ENCODE measurements at regions not wholly inside any gene's neighbourhood (a gene's known extent, or its start where the extent isn't known, plus 50 kb on each side); places are given as distances from the start of the nearest gene placed in this dataset.
A peak's percentile ranks its signal among the peaks of the same experiment; 100 is the strongest.

GRCh38 chr1:242764161-242764560, 239.7 kb upstream of the PLD5 start:
- DNase-seq (ENCODE audit: low read depth in 4 of 6, low spot score in 6 of 6): no peak
- Histone ChIP-seq H3K4me1 (ENCODE audit: control insufficient read depth, insufficient read depth, low read length) (no peaks in the 10 kb centered on the region), H3K9me3 (ENCODE audit: control insufficient read depth, insufficient read depth, low read length) (peaks cover 3% of the 10 kb centered on the region), H3K4me3 (ENCODE audit: low read depth, low read length) (no peak overlapping the region), H3K36me3 (ENCODE audit: control insufficient read depth, insufficient read depth, low read length) (no peaks in the 10 kb centered on the region), H3K27ac (ENCODE audit: low read depth, low read length) (no peak overlapping the region), H3K27me3 (ENCODE audit: control insufficient read depth, insufficient read depth, low read length) (no peaks in the 10 kb centered on the region)
- WGBS (ENCODE audit: insufficient coverage): no CpG with 5 or more reads among the region's 1 CpG

DNA sequence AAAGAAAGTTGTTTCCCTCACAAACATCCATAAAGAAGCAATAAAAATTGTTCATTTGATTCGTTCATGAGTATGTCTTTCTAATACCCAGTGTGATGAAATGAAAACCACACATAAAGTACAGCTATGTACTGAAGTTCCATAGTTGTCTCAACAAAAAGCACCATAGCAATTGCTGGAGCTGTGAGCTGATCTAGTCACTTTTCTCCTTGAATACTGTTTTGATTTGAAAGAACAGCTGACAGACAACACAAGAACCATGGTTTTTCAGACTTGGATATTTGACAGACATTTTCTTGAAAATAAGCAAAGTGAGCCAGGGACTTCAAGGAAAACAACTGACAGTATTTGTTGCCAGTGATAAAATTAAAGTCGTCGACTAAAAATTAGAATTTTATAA, 237.1 kb upstream of the PLD5 start:
- H3K4me1 ChIP-seq (ENCODE audit: control insufficient read depth, insufficient read depth, low read length): no peaks in the 10 kb centered on the region
- no peak for DNase-seq (ENCODE audit: low read depth in 4 of 6, low spot score in 6 of 6)
- H3K27me3 ChIP-seq (ENCODE audit: control insufficient read depth, insufficient read depth, low read length): no peaks in the 10 kb centered on the region
- WGBS (ENCODE audit: insufficient coverage): no CpG with 5 or more reads among the region's 3 CpGs
- H3K4me3 ChIP-seq (ENCODE audit: low read depth, low read length): no peak overlapping the region
- H3K9me3 ChIP-seq (ENCODE audit: control insufficient read depth, insufficient read depth, low read length): peaks cover 3% of the 10 kb centered on the region
- H3K36me3 ChIP-seq (ENCODE audit: control insufficient read depth, insufficient read depth, low read length): no peaks in the 10 kb centered on the region
- H3K27ac ChIP-seq (ENCODE audit: low read depth, low read length): no peak overlapping the region

DNA sequence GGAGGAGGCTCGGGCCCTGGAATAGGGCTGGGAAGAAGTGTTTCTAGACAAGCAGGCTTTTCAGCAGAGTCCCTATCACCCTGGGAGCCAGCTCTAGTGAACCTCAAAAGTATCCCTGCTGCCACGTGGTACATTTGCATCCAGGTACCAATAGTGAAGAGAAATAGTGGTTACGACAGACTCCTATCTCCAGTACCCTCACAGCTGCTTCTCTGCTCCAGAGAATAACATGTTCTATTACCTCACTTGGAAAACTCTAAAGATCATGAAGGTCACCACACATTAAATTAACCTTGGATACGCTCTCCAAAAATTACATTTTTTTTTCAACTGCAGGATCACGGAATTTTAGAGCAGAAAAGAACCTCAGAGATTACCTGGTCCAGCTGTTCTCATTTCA, 230.4 kb upstream of the PLD5 start:
- Histone ChIP-seq H3K36me3 (ENCODE audit: control insufficient read depth, insufficient read depth, low read length) (no peaks in the 10 kb centered on the region), H3K27me3 (ENCODE audit: control insufficient read depth, insufficient read depth, low read length) (no peaks in the 10 kb centered on the region), H3K4me3 (ENCODE audit: low read depth, low read length) (no peak overlapping the region), H3K4me1 (ENCODE audit: control insufficient read depth, insufficient read depth, low read length) (no peaks in the 10 kb centered on the region), H3K9me3 (ENCODE audit: control insufficient read depth, insufficient read depth, low read length) (no peaks in the 10 kb centered on the region), H3K27ac (ENCODE audit: low read depth, low read length) (no peak overlapping the region)
- 83% methylated on average over 5 of the region's 5 CpGs for WGBS (ENCODE audit: insufficient coverage)
- DNase-seq (ENCODE audit: low read depth in 4 of 6, low spot score in 6 of 6): no peak

- peak in 1 of 6 donors; percentile 6 for DNase-seq (ENCODE audit: low read depth in 4 of 6, low spot score in 6 of 6)
- no peaks in the 10 kb centered on the region for H3K9me3 ChIP-seq (ENCODE audit: control insufficient read depth, insufficient read depth, low read length)
- WGBS (ENCODE audit: insufficient coverage): no CpG with 5 or more reads among the region's 2 CpGs
- no peaks in the 10 kb centered on the region for H3K36me3 ChIP-seq (ENCODE audit: control insufficient read depth, insufficient read depth, low read length)
- no peaks in the 10 kb centered on the region for H3K4me1 ChIP-seq (ENCODE audit: control insufficient read depth, insufficient read depth, low read length)
- H3K27me3 ChIP-seq (ENCODE audit: control insufficient read depth, insufficient read depth, low read length): no peaks in the 10 kb centered on the region
- H3K4me3 ChIP-seq (ENCODE audit: low read depth, low read length): no peak overlapping the region
- H3K27ac ChIP-seq (ENCODE audit: low read depth, low read length): no peak overlapping the region
Observed at GRCh38 chr1:242754125-242754524, 229.6 kb upstream of the PLD5 start.

DNA sequence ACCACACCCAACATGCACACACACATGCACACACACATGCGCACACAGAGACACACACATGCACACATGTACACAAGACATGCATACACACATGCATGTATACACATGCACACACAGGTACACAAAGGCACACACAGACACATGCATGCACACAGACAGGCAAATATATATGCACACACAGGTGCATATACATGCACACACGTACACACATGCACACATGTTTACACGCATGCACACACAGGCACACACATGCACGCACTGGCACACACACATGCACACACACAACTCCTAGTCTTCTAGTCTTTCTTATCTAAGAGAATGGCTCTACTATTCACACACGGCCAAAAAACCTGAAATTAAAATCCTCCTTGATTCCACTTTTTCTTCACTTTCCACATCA, 222.7 kb upstream of the PLD5 start:
- H3K4me3 ChIP-seq (ENCODE audit: low read depth, low read length): no peak overlapping the region
- H3K27ac ChIP-seq (ENCODE audit: low read depth, low read length): no peak overlapping the region
- no peaks in the 10 kb centered on the region for H3K27me3 ChIP-seq (ENCODE audit: control insufficient read depth, insufficient read depth, low read length)
- no peaks in the 10 kb centered on the region for H3K4me1 ChIP-seq (ENCODE audit: control insufficient read depth, insufficient read depth, low read length)
- no peaks in the 10 kb centered on the region for H3K36me3 ChIP-seq (ENCODE audit: control insufficient read depth, insufficient read depth, low read length)
- no peaks in the 10 kb centered on the region for H3K9me3 ChIP-seq (ENCODE audit: control insufficient read depth, insufficient read depth, low read length)
- 91% methylated on average over 5 of the region's 5 CpGs for WGBS (ENCODE audit: insufficient coverage)
- no peak for DNase-seq (ENCODE audit: low read depth in 4 of 6, low spot score in 6 of 6)

DNA sequence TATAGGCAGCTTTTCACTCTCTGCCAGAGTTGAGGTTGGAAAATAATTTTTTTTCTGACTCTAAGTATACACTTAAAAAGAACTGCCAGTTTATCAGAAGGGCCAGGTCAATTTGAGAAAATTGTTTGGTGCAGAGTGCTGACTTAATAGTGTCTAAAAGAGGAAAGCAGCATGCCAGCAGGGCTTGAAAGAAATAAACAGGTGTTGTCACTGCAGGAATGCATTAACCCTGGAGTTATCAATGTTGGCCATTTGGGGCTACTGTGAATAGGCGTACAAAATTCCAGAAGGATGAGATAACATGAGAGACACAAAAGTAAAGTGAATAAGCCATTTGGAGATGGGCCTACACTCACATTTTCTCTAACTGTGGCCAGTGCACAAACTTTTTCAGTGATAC, 220.6 kb upstream of the PLD5 start:
- Histone ChIP-seq H3K36me3 (ENCODE audit: control insufficient read depth, insufficient read depth, low read length) (no peaks in the 10 kb centered on the region), H3K9me3 (ENCODE audit: control insufficient read depth, insufficient read depth, low read length) (no peaks in the 10 kb centered on the region), H3K27me3 (ENCODE audit: control insufficient read depth, insufficient read depth, low read length) (no peaks in the 10 kb centered on the region), H3K4me3 (ENCODE audit: low read depth, low read length) (no peak overlapping the region), H3K27ac (ENCODE audit: low read depth, low read length) (no peak overlapping the region), H3K4me1 (ENCODE audit: control insufficient read depth, insufficient read depth, low read length) (no peaks in the 10 kb centered on the region)
- WGBS (ENCODE audit: insufficient coverage): 67% methylated on average over 1 of the region's 1 CpG
- DNase-seq (ENCODE audit: low read depth in 4 of 6, low spot score in 6 of 6): peak in 1 of 6 donors; percentile 50

DNA sequence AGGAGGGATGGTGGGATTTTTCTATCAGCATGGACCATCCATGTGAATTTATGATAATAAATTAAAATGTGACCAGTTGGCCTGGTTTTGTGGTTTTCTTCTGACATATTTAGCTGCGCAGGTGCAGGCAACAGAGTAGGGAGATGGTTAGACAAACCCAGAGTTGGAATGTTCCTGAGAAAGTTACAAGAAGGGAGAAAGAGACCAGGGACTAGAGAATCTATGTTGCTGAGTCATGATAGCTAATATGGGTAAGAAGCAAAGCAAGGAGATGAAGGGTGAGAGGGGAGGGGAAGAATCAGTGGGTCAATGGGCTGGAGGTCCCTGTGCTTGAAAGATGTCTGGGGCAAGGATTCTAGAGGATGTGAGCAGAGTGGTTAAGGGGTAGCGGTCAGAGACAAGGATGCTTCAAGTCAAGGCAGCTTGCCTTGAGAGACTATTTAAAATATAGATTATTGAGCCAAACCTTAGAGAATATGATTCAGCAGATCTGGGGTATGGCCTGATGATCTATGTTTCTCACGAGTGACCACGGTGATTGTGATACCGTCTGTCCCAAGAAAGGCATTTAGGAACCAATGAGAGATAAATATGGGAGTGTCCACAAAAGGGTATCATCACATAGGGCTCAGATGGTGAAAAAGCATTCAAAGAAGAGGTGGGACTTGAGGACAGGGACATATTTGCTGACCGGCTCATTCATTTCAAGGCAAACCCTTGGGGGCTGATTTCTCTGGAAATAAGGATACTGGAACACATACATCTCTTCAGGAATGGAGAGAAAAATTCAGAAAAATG, 219.7 kb upstream of the PLD5 start:
- no peak for DNase-seq (ENCODE audit: low read depth in 4 of 6, low spot score in 6 of 6)

DNA sequence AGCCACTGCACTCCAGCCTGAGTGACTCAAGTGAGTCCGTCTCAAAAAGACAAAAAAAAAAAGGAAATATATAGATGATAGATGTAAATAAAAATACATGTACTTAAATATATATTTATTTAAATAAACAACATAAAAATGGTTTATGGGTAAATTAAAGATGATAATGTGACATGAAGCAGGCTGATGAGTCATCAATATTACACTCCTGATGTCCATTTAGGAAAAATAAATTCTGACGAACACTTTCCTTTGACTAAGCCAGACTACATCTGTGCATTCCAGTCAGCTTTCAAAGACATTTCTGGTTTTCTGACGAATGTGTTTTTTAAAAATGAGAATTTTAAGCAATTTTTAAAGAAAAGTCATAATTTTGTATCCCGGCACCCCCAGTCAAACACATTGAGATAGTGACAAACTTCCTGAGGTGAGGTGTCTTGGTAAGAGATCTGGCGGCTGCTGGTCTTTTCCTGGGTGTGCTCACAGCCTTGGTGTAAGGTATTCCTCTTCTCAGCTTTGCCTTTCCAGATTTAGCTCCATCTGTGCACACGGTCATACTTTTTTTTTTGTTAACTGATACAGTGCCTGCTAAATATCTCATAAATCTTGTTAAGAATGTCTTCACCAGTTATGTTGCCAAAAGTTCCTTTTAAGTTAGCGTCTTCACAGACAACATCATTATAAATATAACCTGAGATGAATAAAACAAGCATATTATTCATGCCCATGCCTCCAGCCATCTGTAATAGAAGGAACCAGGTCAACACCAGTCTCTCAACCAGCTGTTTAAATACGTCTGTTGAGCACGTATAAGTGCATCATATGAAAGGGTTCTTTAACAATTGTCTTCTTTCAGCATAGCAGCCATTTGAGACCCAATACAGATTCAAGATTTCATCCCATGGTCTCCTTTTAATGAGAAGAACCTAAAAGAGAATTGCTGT, 214.5 kb upstream of the PLD5 start:
- no peak for DNase-seq (ENCODE audit: low read depth in 4 of 6, low spot score in 6 of 6)
- Histone ChIP-seq H3K9me3 (ENCODE audit: control insufficient read depth, insufficient read depth, low read length) (no peaks in the 10 kb centered on the region), H3K4me1 (ENCODE audit: control insufficient read depth, insufficient read depth, low read length) (no peaks in the 10 kb centered on the region), H3K27ac (ENCODE audit: low read depth, low read length) (no peak overlapping the region), H3K27me3 (ENCODE audit: control insufficient read depth, insufficient read depth, low read length) (no peaks in the 10 kb centered on the region), H3K4me3 (ENCODE audit: low read depth, low read length) (no peak overlapping the region), H3K36me3 (ENCODE audit: control insufficient read depth, insufficient read depth, low read length) (no peaks in the 10 kb centered on the region)
- 100% methylated on average over 1 of the region's 9 CpGs for WGBS (ENCODE audit: insufficient coverage)

More for the DNA sequence above, 219.7 kb upstream of the PLD5 start:
- Histone ChIP-seq H3K36me3 (ENCODE audit: control insufficient read depth, insufficient read depth, low read length) (no peaks in the 10 kb centered on the region), H3K4me3 (ENCODE audit: low read depth, low read length) (no peak overlapping the region), H3K9me3 (ENCODE audit: control insufficient read depth, insufficient read depth, low read length) (no peaks in the 10 kb centered on the region), H3K27ac (ENCODE audit: low read depth, low read length) (no peak overlapping the region), H3K4me1 (ENCODE audit: control insufficient read depth, insufficient read depth, low read length) (no peaks in the 10 kb centered on the region), H3K27me3 (ENCODE audit: control insufficient read depth, insufficient read depth, low read length) (no peaks in the 10 kb centered on the region)
- WGBS (ENCODE audit: insufficient coverage): 95% methylated on average over 5 of the region's 6 CpGs

- Histone ChIP-seq H3K4me1 (ENCODE audit: control insufficient read depth, insufficient read depth, low read length) (no peaks in the 10 kb centered on the region), H3K27me3 (ENCODE audit: control insufficient read depth, insufficient read depth, low read length) (no peaks in the 10 kb centered on the region), H3K9me3 (ENCODE audit: control insufficient read depth, insufficient read depth, low read length) (no peaks in the 10 kb centered on the region), H3K36me3 (ENCODE audit: control insufficient read depth, insufficient read depth, low read length) (no peaks in the 10 kb centered on the region), H3K27ac (ENCODE audit: low read depth, low read length) (no peak overlapping the region), H3K4me3 (ENCODE audit: low read depth, low read length) (no peak overlapping the region)
- no peak for DNase-seq (ENCODE audit: low read depth in 4 of 6, low spot score in 6 of 6)
- no CpG with 5 or more reads among the region's 1 CpG for WGBS (ENCODE audit: insufficient coverage)
Observed at GRCh38 chr1:242736611-242737010, 212.1 kb upstream of the PLD5 start.

All from spinal cord (tissue), 9 donors.